Stomach (tissue), 8 donors: ENCODE measurements at regions not wholly inside any gene's neighbourhood (a gene's known extent, or its start where the extent isn't known, plus 50 kb on each side); places are given as distances from the start of the nearest gene placed in this dataset.

Experiments used
- DNase-seq, 2 donors: peaks; one replicate each; pipeline versions ENCODE4 v3.0.0 to v3.0.0-alpha.2; 2013 to 2019
- H3K27ac ChIP-seq, 5 donors: fragments of 200-600 bp in 4 of 5; sonication (generic) in 4 of 5; one replicate each; pipeline ENCODE4 v1.5.1; 2013 to 2019; ENCODE audit warnings: mild to moderate bottlenecking in 1 of 5, moderate library complexity in 1 of 5
- H3K27me3 ChIP-seq, 3 donors: fragments of 200-600 bp; sonication (generic); one replicate each; pipeline ENCODE4 v1.5.1; 2017 to 2019; ENCODE audit warnings: mixed run types in 1 of 3
- H3K36me3 ChIP-seq, 4 donors: fragments of 200-600 bp; sonication (generic); 1 replicate in 3 of 4; 2 replicates in 1 of 4; pipeline ENCODE4 v1.5.1; 2016 to 2019
- H3K4me1 ChIP-seq, 4 donors: fragments of 200-600 bp; sonication (generic); one replicate each; pipeline ENCODE4 v1.5.1; 2016 to 2019
- H3K4me3 ChIP-seq, 4 donors: fragments of 200-600 bp; sonication (generic) in 3 of 4; one replicate each; pipeline ENCODE4 v1.5.1; 2016 to 2019; ENCODE audit warnings: mild to moderate bottlenecking in 1 of 4
- H3K9me3 ChIP-seq, 4 donors: fragments of 200-600 bp; sonication (generic); one replicate each; pipeline ENCODE4 v1.5.1; 2016 to 2019
- CTCF ChIP-seq, 7 experiments: fragments of 450-650 bp in 4 of 7; fragments of 200-600 bp in 3 of 7; sonication (generic) in 3 of 7; IDR thresholded peaks; one replicate each; pipeline ENCODE4 v1.5.1; 2016 to 2019; ENCODE audit warnings: antibody characterized with exemption in 7 of 7, control low read depth in 2 of 7, mild to moderate bottlenecking in 1 of 7
- EP300 ChIP-seq: sonication (generic); formaldehyde crosslinking; IDR thresholded peaks from one replicate; pipeline ENCODE4 v1.6.1; 2017; ENCODE audit warnings: antibody characterized with exemption
- POLR2A ChIP-seq, 4 donors: fragments of 450-650 bp; IDR thresholded peaks; one replicate each; pipeline ENCODE4 v1.6.1; 2016; ENCODE audit warnings: antibody characterized with exemption in 4 of 4, control low read depth in 2 of 4, mild to moderate bottlenecking in 1 of 4, moderate library complexity in 1 of 4
- POLR2AphosphoS5 ChIP-seq, 3 donors: sonication (generic); formaldehyde crosslinking; IDR thresholded peaks; one replicate each; pipeline ENCODE4 v1.6.1; 2016; ENCODE audit warnings: antibody characterized with exemption in 3 of 3
- WGBS, 5 donors: extraction: QIAGEN DNeasy Blood & Tissue Kit in 3 of 5; methylation state at CpG; one replicate each; pipeline versions ENCODE4 v1.1.5 to v1.1.7; 2013 to 2018; 5-methylcytosine and 5-hydroxymethylcytosine counted together
- intact Hi-C: fragments of 100-400 bp; cut with DNase I; formaldehyde crosslinking; loops from one replicate; pipeline ENCODE4 v1.15.1; 2023; ENCODE audit warnings: low total_unique reads
- donor health status: healthy with polysubstance abuse.
- donor health status: Bipolar disorder and iron deficiency.
- donor health status: healthy.

- Histone ChIP-seq H3K9me3 (no peaks in the 10 kb centered on the region), H3K36me3 (no peaks in the 10 kb centered on the region), H3K4me3 (no peak overlapping the region), H3K4me1 (no peaks in the 10 kb centered on the region), H3K27me3 (peaks cover 0 to 5% (median 0%) of the 10 kb centered on the region in 3 donors), H3K27ac (no peak overlapping the region)
- WGBS, 5 donors: 65 to 88% (median 83%) methylated on average over 3 of the region's 3 CpGs
- no peak for TF ChIP-seq CTCF (IDR thresholded peaks at IDR 0.05)
- TF ChIP-seq POLR2A (IDR thresholded peaks at IDR 0.05): no peak
- TF ChIP-seq POLR2AphosphoS5 (IDR thresholded peaks at IDR 0.05): no peak
- no peak for TF ChIP-seq EP300
- intact Hi-C loops: no loop called here
- no peak for DNase-seq
Measured at GRCh38 chr12:107511292-107511691, 174.3 kb upstream of the PWP1 start.

GRCh38 chr12:107512391-107512790, 173.2 kb upstream of the PWP1 start:
- Histone ChIP-seq H3K27ac (no peak overlapping the region), H3K4me3 (no peak overlapping the region), H3K36me3 (no peaks in the 10 kb centered on the region), H3K4me1 (no peaks in the 10 kb centered on the region), H3K9me3 (no peaks in the 10 kb centered on the region), H3K27me3 (peaks cover 0 to under 1% (median 0%) of the 10 kb centered on the region in 3 donors)
- WGBS, 5 donors: 32 to 65% (median 33%) methylated on average over 3 of the region's 3 CpGs
- TF ChIP-seq CTCF (IDR thresholded peaks at IDR 0.05) (no peak), EP300 (no peak), POLR2AphosphoS5 (IDR thresholded peaks at IDR 0.05) (no peak), POLR2A (IDR thresholded peaks at IDR 0.05) (no peak)
- DNase-seq: no peak
- intact Hi-C loops: no loop called here

- Histone ChIP-seq H3K4me1 (no peaks in the 10 kb centered on the region), H3K27me3 (no peaks in the 10 kb centered on the region), H3K27ac (no peak overlapping the region), H3K9me3 (no peaks in the 10 kb centered on the region), H3K4me3 (no peak overlapping the region), H3K36me3 (no peaks in the 10 kb centered on the region)
- TF ChIP-seq POLR2AphosphoS5 (IDR thresholded peaks at IDR 0.05) (no peak), CTCF (IDR thresholded peaks at IDR 0.05) (no peak), POLR2A (IDR thresholded peaks at IDR 0.05) (no peak), EP300 (no peak)
- intact Hi-C loops: no loop called here
- 65 to 84% (median 73%) methylated on average over 5 of the region's 5 CpGs for WGBS, 5 donors
- no peak for DNase-seq
Measured at GRCh38 chr12:107513184-107513583, 172.4 kb upstream of the PWP1 start.

- H3K27me3 ChIP-seq: no peaks in the 10 kb centered on the region
- H3K4me3 ChIP-seq: no peak overlapping the region
- no peaks in the 10 kb centered on the region for H3K36me3 ChIP-seq
- H3K9me3 ChIP-seq: no peaks in the 10 kb centered on the region
- TF ChIP-seq POLR2AphosphoS5 (IDR thresholded peaks at IDR 0.05) (no peak), EP300 (no peak), POLR2A (IDR thresholded peaks at IDR 0.05) (no peak), CTCF (IDR thresholded peaks at IDR 0.05) (no peak)
- intact Hi-C loops: no loop called here
- 85 to 91% (median 90%) methylated on average over 3 of the region's 3 CpGs for WGBS, 5 donors
- no peak for DNase-seq
- H3K4me1 ChIP-seq: no peaks in the 10 kb centered on the region
- no peak overlapping the region for H3K27ac ChIP-seq
Measured at GRCh38 chr12:107513636-107514400, 171.8 kb upstream of the PWP1 start.
